ENCODE measurements at regions not wholly inside any gene's neighbourhood (a gene's known extent, or its start where the extent isn't known, plus 50 kb on each side); places are given as distances from the start of the nearest gene placed in this dataset.

DNA sequence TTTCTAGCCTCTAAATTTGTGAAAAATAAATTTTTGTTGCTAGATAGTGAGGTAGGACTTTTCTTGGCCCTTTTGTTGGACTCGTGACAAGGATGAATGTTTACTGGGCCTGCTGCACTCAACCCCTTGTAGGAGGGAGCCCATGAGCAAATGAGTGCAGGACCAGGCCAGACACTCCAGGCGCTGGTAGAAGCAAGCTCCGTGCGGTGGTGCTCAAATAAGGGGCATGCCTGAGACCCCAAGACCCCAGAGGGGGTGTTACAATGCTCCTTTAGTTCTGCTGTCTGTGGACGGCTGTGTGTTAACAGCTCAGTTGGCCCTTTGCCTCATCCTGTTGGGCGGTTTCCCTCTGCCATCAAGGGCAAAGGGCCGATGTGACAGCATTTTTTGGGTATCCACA lies 1195.3 kb upstream of the PHF14 start:
- TF ChIP-seq, protein P1, sequence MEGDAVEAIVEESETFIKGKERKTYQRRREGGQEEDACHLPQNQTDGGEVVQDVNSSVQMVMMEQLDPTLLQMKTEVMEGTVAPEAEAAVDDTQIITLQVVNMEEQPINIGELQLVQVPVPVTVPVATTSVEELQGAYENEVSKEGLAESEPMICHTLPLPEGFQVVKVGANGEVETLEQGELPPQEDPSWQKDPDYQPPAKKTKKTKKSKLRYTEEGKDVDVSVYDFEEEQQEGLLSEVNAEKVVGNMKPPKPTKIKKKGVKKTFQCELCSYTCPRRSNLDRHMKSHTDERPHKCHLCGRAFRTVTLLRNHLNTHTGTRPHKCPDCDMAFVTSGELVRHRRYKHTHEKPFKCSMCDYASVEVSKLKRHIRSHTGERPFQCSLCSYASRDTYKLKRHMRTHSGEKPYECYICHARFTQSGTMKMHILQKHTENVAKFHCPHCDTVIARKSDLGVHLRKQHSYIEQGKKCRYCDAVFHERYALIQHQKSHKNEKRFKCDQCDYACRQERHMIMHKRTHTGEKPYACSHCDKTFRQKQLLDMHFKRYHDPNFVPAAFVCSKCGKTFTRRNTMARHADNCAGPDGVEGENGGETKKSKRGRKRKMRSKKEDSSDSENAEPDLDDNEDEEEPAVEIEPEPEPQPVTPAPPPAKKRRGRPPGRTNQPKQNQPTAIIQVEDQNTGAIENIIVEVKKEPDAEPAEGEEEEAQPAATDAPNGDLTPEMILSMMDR (IDR thresholded peaks at IDR 0.05; ENCODE audit: low read length): no peak
- no peak for TF ChIP-seq EZH2 (IDR thresholded peaks at IDR 0.05; ENCODE audit: borderline replicate concordance, low read length)

Data from OCI-LY1 (cell line).